ENCODE measurements at regions not wholly inside any gene's neighbourhood (a gene's known extent, or its start where the extent isn't known, plus 50 kb on each side); places are given as distances from the start of the nearest gene placed in this dataset.

DNA sequence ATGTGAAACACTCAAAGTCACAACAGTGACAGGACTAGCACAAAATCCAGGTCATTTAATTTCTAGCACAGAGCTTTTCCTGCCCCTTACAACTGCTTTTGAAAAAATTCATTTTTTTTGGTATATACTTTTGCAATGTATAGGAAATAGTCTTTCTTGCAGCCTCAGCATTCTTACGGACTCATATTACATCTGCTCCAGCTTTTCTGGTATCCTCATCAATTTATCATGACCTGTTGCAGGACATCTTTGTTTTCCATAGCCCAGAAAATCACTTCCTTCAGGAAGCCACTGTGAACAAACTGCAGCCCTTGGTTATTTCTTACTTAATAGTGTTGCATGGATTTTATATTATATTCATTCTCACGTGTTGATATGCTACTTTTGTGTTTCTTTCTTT lies 347.9 kb upstream of the MTPN start:
- no peak for TF ChIP-seq POLR2A (IDR thresholded peaks at IDR 0.05)
- TF ChIP-seq, protein P1, sequence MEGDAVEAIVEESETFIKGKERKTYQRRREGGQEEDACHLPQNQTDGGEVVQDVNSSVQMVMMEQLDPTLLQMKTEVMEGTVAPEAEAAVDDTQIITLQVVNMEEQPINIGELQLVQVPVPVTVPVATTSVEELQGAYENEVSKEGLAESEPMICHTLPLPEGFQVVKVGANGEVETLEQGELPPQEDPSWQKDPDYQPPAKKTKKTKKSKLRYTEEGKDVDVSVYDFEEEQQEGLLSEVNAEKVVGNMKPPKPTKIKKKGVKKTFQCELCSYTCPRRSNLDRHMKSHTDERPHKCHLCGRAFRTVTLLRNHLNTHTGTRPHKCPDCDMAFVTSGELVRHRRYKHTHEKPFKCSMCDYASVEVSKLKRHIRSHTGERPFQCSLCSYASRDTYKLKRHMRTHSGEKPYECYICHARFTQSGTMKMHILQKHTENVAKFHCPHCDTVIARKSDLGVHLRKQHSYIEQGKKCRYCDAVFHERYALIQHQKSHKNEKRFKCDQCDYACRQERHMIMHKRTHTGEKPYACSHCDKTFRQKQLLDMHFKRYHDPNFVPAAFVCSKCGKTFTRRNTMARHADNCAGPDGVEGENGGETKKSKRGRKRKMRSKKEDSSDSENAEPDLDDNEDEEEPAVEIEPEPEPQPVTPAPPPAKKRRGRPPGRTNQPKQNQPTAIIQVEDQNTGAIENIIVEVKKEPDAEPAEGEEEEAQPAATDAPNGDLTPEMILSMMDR (IDR thresholded peaks at IDR 0.05), result no peak

All from prostate gland (tissue), 2 donors.